ENCODE measurements at regions not wholly inside any gene's neighbourhood (a gene's known extent, or its start where the extent isn't known, plus 50 kb on each side); places are given as distances from the start of the nearest gene placed in this dataset.

DNA sequence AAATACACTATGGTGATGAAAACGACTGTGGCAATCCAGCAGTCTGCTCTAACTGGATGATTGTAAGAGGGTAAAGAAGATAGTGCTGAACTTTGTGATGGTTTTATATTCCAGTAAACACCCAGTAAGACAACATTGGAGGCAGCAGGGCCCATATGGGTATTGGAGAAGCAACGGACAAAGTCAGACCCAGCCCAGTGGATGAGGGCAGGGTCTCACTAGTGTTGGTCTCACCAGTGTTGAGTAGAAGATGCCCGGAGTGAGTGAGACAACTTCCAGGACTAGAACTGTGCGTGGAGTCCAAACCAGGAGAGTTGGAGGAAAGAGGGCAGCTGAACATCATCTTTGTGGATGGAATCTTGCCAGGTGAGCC, 71.9 kb upstream of the CELF4 start:
- TF ChIP-seq, protein P1, sequence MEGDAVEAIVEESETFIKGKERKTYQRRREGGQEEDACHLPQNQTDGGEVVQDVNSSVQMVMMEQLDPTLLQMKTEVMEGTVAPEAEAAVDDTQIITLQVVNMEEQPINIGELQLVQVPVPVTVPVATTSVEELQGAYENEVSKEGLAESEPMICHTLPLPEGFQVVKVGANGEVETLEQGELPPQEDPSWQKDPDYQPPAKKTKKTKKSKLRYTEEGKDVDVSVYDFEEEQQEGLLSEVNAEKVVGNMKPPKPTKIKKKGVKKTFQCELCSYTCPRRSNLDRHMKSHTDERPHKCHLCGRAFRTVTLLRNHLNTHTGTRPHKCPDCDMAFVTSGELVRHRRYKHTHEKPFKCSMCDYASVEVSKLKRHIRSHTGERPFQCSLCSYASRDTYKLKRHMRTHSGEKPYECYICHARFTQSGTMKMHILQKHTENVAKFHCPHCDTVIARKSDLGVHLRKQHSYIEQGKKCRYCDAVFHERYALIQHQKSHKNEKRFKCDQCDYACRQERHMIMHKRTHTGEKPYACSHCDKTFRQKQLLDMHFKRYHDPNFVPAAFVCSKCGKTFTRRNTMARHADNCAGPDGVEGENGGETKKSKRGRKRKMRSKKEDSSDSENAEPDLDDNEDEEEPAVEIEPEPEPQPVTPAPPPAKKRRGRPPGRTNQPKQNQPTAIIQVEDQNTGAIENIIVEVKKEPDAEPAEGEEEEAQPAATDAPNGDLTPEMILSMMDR (IDR thresholded peaks at IDR 0.05), result no peak
- no peak for TF ChIP-seq POLR2A (IDR thresholded peaks at IDR 0.05)

All from Peyer's patch (tissue), 4 donors.